ENCODE measurements at regions not wholly inside any gene's neighbourhood (a gene's known extent, or its start where the extent isn't known, plus 50 kb on each side); places are given as distances from the start of the nearest gene placed in this dataset.
"Not testable (repeated sequence)": the region's sequence is repeated elsewhere in the genome, so short reads cannot be mapped to it uniquely, and the experiment has no call there.

- DNase-seq, result no peak
Observed at GRCh38 chr3:26078539-26078938, 288.6 kb downstream of the OXSM start.

GRCh38 chr3:26081166-26081565, 291.3 kb downstream of the OXSM start:
- no peak for DNase-seq

- no peak for DNase-seq
Observed at GRCh38 chr3:26081806-26082205, 291.9 kb downstream of the OXSM start.

- no peak for DNase-seq
Observed at GRCh38 chr3:26082911-26083310, 293.0 kb downstream of the OXSM start.

DNA sequence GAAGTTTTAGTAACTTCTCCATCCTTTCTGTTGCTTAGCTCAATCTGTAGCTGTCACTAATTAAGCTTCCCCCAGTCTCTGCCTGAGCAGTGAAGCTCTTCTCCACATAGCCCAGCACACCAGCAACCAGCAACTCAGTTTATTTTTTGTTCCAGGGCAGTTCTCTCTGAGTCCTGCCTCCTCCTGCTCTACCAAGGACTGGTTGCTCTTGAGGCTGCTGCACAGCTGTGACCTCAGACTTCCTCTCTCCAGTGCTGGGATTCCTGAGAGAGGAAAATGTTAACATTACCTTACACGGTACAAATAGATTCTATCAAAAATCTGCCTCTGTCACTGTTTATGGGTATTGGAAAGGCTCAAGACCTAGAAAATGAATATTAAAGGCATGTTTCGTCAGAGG, 294.7 kb downstream of the OXSM start:
- no peak for DNase-seq

DNA sequence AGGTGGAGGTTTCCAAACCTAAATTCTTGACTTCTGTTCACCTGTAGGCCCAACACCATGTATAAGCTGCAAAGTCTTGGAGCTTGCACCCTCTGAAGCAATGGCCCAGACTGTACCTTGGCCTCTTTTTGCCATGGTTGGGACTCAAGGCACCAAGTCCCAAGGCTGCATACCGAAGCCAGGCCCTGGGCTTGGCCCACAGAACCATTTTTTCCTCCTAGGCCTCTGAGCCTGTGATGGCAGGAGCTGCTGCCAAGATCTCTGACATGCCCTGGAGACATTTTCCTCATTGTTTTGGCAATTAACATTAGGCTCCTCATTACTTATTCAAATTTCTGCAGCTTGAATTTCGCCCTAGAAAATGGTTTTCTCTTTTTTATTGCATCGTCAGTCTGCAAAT, 297.9 kb downstream of the OXSM start:
- DNase-seq, result no peak

- no peak for DNase-seq
Observed at GRCh38 chr3:26089249-26089648, 299.4 kb downstream of the OXSM start.

GRCh38 chr3:26090589-26090988, 300.7 kb downstream of the OXSM start:
- DNase-seq, result peak; percentile 2 to 60

GRCh38 chr3:26091096-26091495, 301.2 kb downstream of the OXSM start:
- no peak for DNase-seq

GRCh38 chr3:26091626-26092025, 301.7 kb downstream of the OXSM start:
- DNase-seq, result no peak

- DNase-seq, result not testable (repeated sequence)
Observed at GRCh38 chr3:26097111-26097510, 307.2 kb downstream of the OXSM start.

GRCh38 chr3:26099692-26100091, 309.8 kb downstream of the OXSM start:
- DNase-seq, result no peak

- DNase-seq, result no peak
Observed at GRCh38 chr3:26100176-26100575, 310.3 kb downstream of the OXSM start.

DNA sequence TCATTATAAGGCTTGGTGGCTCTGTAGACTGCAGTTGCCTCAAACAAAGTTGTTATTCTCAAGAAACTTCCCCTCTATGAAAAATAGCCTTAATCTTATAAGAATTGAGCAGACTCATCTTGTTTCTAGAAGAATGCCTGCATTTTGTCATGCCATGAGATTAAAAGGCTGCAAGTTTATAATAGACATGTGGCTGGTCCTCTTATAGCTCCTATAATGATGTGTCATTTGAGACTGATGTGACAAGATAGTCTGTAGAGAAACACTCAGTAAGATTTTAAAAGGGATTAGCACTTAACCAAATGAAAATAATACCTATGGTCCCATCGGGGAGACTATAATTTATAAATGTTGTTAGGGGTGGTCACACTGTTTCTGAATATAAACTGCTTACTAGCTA, 312.5 kb downstream of the OXSM start:
- no peak for DNase-seq

- no peak for DNase-seq
Observed at GRCh38 chr3:26104851-26105251, 315.0 kb downstream of the OXSM start.

DNA sequence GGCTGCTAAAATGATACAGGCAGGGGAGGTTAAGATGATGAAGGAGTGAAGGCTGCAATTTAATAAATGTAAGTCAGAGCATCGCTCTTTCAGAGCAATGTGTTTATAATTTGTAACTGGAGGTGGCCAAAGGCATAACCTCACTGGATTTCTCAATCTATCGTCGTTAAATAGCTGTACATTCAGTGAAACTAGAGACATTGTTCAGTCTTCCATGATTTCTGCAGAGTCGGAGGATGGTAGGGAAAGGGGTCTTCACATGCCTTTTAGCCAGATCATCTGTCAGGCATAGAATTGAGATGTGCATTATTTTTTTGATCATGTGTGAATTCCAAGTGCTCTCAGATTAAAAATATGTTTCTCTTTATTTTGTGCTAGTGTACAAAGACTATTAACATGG, 315.4 kb downstream of the OXSM start:
- no peak for DNase-seq

DNA sequence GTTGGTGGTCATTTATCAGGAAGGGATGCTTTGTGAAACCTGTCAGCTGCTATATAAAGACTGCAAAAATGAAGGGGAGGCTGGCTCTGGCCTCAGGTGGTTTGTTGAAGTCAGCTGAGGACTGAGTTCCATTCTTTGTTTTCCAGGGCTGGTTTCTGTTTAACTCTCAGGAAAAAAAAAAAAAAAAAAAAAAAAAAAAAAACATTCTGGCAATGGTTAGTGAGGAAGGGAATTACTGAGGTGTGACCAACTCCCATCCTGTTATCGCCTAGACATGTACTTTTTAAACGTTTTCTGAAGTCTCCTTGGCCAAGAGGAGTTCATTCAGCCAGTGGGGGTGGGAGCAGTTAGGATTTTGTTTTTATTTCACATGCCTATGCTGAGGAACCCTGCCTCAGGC, 316.3 kb downstream of the OXSM start:
- DNase-seq, result no peak

DNA sequence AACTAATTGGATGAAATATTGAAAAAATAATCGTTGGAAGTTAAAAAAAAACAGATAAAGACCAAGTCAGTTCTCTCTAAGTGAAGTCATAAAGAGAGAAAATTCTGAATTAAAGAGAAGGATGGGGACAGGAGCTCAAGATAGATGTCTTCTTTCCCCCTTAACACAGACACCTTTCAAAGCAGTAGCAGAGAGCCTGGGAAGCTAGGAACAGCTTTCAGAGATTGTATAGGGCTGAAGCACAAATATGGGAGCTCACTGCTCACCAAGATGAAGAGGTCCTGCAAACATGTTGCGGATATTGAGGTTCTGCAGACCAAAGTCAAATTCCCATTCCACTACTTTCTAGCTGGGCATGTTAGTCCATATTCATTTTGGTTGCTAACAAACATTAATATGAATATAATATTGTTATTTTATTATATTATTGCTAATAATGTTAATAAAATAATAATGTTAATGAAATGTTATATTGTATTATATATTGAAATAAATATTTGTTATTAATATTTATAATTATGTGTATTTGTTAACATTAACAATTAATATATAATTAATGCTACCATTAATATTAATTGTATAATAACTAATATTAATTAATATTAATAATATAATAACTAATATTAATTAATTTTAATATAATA, 319.1 kb downstream of the OXSM start:
- DNase-seq, result no peak

DNA sequence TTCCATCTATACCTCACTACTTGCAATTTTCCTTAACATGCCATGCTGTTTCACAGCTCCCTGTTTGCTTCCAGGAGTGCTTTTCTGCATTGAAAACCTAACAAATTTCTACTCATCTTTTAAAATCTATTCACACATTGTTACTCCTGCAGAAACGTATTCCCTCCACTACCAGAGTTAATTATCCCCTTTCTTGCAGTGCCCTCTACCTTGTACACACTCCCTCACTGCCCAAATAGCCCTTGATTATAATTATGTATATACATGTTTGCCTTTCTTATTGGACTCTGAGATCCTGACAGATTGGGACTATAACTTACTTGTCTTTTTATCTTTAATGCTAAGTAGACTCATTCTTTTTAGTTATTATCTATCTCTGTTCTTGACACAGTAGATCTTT, 325.0 kb downstream of the OXSM start:
- DNase-seq, result no peak

DNA sequence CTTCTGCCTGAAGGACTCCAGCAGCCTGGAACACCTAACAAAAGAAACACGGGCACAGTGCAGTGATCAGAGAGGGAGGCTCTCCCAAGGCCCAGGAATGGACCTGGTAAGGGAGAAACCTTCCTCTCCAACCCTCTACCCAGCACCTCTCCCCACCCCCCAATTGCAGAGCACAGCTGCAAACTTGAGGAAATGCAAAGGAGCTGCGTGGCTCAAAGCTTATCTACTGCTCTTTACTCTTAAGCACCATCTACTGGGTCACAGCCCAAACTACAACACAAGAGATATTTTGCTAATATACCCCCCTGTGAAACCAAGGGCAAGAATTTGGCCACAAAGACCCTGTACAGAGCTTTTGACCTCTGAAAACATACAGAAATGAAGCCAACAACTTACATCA, 328.3 kb downstream of the OXSM start:
- no peak for DNase-seq

DNA sequence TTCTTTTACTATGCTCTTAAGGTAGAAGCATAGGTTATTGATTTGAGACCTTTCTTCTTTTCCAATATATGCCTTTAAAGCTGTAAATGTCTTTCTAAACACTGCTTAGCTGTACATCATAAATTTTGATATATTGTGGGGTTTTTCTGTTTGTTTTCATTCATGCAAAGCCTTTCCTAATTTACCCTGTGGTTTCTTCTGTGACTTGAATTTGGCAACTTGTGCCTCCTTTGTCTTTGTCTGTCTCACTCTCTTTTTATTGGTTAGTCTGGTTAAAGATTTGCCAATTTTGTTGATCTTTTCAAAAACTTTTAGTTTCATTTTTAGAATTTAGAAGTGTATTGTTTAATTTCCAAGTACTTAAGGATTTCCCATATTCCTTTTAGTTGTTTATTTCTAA, 343.1 kb downstream of the OXSM start:
- DNase-seq, result no peak

- no peak for DNase-seq
Observed at GRCh38 chr3:26141296-26141695, 351.4 kb downstream of the OXSM start.

DNA sequence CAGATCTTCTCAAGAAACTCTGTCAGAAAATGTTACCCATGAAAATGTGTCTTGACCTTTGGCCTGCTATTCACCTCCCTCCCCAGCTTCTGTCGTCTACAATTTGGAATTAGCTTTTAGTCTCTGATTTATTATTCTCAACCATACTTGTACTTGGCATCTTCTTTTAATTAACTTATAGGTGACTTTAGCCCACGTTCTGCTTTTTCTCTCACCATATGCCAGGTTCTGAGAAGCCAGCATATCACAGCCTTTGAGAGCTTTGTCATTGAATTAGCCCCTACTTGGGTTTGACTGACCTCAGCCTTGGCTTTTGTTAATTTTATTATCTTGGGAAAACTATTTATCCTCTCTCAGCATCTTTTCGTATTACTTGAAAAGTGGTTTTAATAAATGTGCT, 355.9 kb downstream of the OXSM start:
- DNase-seq, result no peak

DNA sequence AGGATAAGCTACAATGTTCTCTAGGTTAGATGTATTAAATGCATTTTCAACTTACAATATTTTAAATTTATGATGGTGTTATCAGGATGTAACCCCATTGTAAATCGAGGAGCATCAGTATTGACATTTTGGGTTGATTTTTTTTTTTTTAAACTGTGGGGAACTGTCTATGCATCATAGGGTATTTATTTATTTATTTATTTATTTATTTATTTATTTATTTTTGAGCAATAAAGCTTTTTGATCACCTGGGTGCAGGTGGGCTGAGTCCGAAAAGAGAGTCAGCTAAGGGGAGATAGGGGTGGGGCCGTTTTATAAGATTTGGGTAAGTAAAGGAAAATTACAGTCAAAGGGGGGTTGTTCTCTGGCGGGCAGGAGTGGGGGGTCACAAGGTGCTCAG, 367.5 kb downstream of the OXSM start:
- DNase-seq, result not testable (repeated sequence)

DNA sequence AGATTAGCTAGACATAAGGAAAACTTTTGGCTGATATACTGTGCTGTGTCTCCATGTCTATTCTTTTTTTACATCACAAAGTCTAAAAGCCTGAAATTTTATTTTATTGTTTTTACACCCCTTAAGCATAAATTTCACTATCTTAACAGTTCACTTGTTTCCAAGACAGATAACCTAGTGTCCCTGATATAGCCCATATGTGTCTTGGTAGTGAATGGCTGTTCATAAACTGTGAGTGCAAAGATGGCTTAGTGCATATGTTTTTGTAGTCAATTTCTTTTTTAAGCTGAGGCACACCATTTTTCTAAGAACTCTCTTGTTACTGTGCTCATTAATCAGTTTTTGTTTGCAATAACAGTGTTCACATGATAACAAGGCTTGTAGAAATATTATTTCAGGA, 381.1 kb downstream of the OXSM start:
- DNase-seq, result no peak

GRCh38 chr3:26191556-26191955, 401.7 kb downstream of the OXSM start:
- no peak for DNase-seq

Data from cerebellar nuclear complex (tissue), 1 donor.